HG03342 (cell line): ENCODE measurements at regions not wholly inside any gene's neighbourhood (a gene's known extent, or its start where the extent isn't known, plus 50 kb on each side); places are given as distances from the start of the nearest gene placed in this dataset.

Experiments
- ATAC-seq: cut with Tn5 transposase; IDR thresholded peaks from one replicate; pipeline ENCODE4 v1.9.1; 2021; ENCODE audit warnings: mild to moderate bottlenecking, moderate library complexity; ENCODE audit not compliant: unreplicated experiment

- no peak for ATAC-seq
Measured at GRCh38 chr11:133723056-133723455, 122.3 kb downstream of the SPATA19 start.

GRCh38 chr11:133720951-133721350, 124.4 kb downstream of the SPATA19 start:
- ATAC-seq = no peak

GRCh38 chr11:133719532-133720235, 125.6 kb downstream of the SPATA19 start:
- no peak for ATAC-seq

- ATAC-seq = no peak
Measured at GRCh38 chr11:133718831-133719230, 126.5 kb downstream of the SPATA19 start.

- no peak for ATAC-seq
Measured at GRCh38 chr11:133718238-133718637, 127.1 kb downstream of the SPATA19 start.

- no peak for ATAC-seq
Measured at GRCh38 chr11:133716602-133717001, 128.7 kb downstream of the SPATA19 start.

GRCh38 chr11:133715602-133716001, 129.7 kb downstream of the SPATA19 start:
- no peak for ATAC-seq

- no peak for ATAC-seq
Measured at GRCh38 chr11:133714471-133715375, 130.6 kb downstream of the SPATA19 start.

- no peak for ATAC-seq
Measured at GRCh38 chr11:133713844-133714243, 131.5 kb downstream of the SPATA19 start.

- no peak for ATAC-seq
Measured at GRCh38 chr11:133713406-133713805, 131.9 kb downstream of the SPATA19 start.

- no peak for ATAC-seq
Measured at GRCh38 chr11:133712051-133712560, 133.2 kb downstream of the SPATA19 start.

GRCh38 chr11:133711545-133711944, 133.8 kb downstream of the SPATA19 start:
- no peak for ATAC-seq

- ATAC-seq = no peak
Measured at GRCh38 chr11:133710681-133711240, 134.6 kb downstream of the SPATA19 start.

- ATAC-seq = no peak
Measured at GRCh38 chr11:133710241-133710640, 135.1 kb downstream of the SPATA19 start.

- ATAC-seq = no peak
Measured at GRCh38 chr11:133708547-133709051, 136.7 kb downstream of the SPATA19 start.

GRCh38 chr11:133706925-133707794, 138.2 kb downstream of the SPATA19 start:
- ATAC-seq = no peak

GRCh38 chr11:133705873-133706272, 139.4 kb downstream of the SPATA19 start:
- no peak for ATAC-seq

GRCh38 chr11:133705074-133705648, 140.2 kb downstream of the SPATA19 start:
- ATAC-seq = no peak

GRCh38 chr11:133699071-133699470, 146.2 kb downstream of the SPATA19 start:
- ATAC-seq = no peak

GRCh38 chr11:133698654-133699053, 146.7 kb downstream of the SPATA19 start:
- ATAC-seq = no peak
